Fibroblast of pulmonary artery (primary cell): ENCODE measurements at regions not wholly inside any gene's neighbourhood (a gene's known extent, or its start where the extent isn't known, plus 50 kb on each side); places are given as distances from the start of the nearest gene placed in this dataset.
A peak's percentile ranks its signal among the peaks of the same experiment; 100 is the strongest.
"Not testable (repeated sequence)": the region's sequence is repeated elsewhere in the genome, so short reads cannot be mapped to it uniquely, and the experiment has no call there.

Source experiments
- DNase-seq: peaks from one replicate; pipeline ENCODE4 v3.0.0-alpha.2; 2010; ENCODE audit warnings: low read depth
- H3K4me3 ChIP-seq: replicated peaks from 2 replicates; pipeline ENCODE4 v1.5.1; 2011; ENCODE audit warnings: low read depth, mild to moderate bottlenecking, control low read depth, low read length, moderate library complexity
- CTCF ChIP-seq: IDR thresholded peaks from 2 replicates; pipeline ENCODE4 v1.5.1; 2011; ENCODE audit warnings: mild to moderate bottlenecking, control low read depth, low read length, inconsistent platforms; ENCODE audit errors: missing control alignments

GRCh38 chr4:59728496-59728895 lies 1471.6 kb upstream of the ADGRL3 start:
- no peak for DNase-seq
- TF ChIP-seq CTCF = no peak
- no peak overlapping the region for H3K4me3 ChIP-seq

- no peak for TF ChIP-seq CTCF
- H3K4me3 ChIP-seq = no peak overlapping the region
- DNase-seq = peak; percentile 0
Observed at GRCh38 chr4:59729321-59729720, 1470.8 kb upstream of the ADGRL3 start.

GRCh38 chr4:59748433-59748832 lies 1451.7 kb upstream of the ADGRL3 start:
- DNase-seq = no peak

GRCh38 chr4:59759082-59759825 lies 1440.9 kb upstream of the ADGRL3 start:
- no peak for DNase-seq
- no peak overlapping the region for H3K4me3 ChIP-seq
- TF ChIP-seq CTCF = no peak

More at GRCh38 chr4:59748433-59748832, 1451.7 kb upstream of the ADGRL3 start:
- no peak overlapping the region for H3K4me3 ChIP-seq
- TF ChIP-seq CTCF = no peak

- DNase-seq = no peak
Observed at GRCh38 chr4:59762344-59762743, 1437.8 kb upstream of the ADGRL3 start.

GRCh38 chr4:59770601-59771264 lies 1429.4 kb upstream of the ADGRL3 start:
- H3K4me3 ChIP-seq = no peak overlapping the region
- no peak for DNase-seq
- no peak for TF ChIP-seq CTCF

More at GRCh38 chr4:59762344-59762743, 1437.8 kb upstream of the ADGRL3 start:
- no peak overlapping the region for H3K4me3 ChIP-seq
- no peak for TF ChIP-seq CTCF

- no peak for DNase-seq
- no peak overlapping the region for H3K4me3 ChIP-seq
- no peak for TF ChIP-seq CTCF
Observed at GRCh38 chr4:59772641-59773139, 1427.4 kb upstream of the ADGRL3 start.

- H3K4me3 ChIP-seq, DNase-seq: not testable (repeated sequence)
Observed at GRCh38 chr4:59780271-59780670, 1419.9 kb upstream of the ADGRL3 start.
